ENCODE measurements at regions not wholly inside any gene's neighbourhood (a gene's known extent, or its start where the extent isn't known, plus 50 kb on each side); places are given as distances from the start of the nearest gene placed in this dataset.

DNA sequence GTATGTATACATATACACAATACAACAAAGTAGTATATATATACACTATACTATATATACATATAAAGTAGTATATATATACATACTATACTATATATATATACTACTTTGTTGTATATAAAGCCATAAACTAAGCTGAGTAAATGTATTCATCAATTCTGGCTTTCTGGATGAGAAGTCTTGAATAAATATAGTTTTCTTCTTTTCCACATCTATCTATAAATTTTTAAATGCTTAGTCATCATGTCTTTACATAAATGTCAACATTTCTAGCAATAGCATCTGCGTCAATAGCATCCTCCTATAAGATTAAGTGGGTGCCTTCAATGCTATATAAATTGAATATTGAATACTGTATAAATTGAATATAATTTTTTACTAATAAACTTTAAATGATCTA is 63.1 kb upstream of the COX7C start:
- intact Hi-C loops (cut with micrococcal nuclease; ENCODE audit: unreplicated experiment), result no loop called here
- H3K36me3 ChIP-seq (ENCODE audit: insufficient read depth, low read length, poor library complexity, severe bottlenecking), result no peaks in the 10 kb centered on the region
- H3K27me3 ChIP-seq (replicated peaks; ENCODE audit: insufficient read depth, low read depth, low read length, poor library complexity), result no peaks in the 10 kb centered on the region
- H3K4me3 ChIP-seq (ENCODE audit: low read depth, low read length, poor library complexity, severe bottlenecking), result no peak overlapping the region
- no peak for TF ChIP-seq EZH2 (IDR thresholded peaks at IDR 0.05; ENCODE audit: borderline replicate concordance, low read depth, low read length, poor library complexity, severe bottlenecking)
- TF ChIP-seq, protein P1, sequence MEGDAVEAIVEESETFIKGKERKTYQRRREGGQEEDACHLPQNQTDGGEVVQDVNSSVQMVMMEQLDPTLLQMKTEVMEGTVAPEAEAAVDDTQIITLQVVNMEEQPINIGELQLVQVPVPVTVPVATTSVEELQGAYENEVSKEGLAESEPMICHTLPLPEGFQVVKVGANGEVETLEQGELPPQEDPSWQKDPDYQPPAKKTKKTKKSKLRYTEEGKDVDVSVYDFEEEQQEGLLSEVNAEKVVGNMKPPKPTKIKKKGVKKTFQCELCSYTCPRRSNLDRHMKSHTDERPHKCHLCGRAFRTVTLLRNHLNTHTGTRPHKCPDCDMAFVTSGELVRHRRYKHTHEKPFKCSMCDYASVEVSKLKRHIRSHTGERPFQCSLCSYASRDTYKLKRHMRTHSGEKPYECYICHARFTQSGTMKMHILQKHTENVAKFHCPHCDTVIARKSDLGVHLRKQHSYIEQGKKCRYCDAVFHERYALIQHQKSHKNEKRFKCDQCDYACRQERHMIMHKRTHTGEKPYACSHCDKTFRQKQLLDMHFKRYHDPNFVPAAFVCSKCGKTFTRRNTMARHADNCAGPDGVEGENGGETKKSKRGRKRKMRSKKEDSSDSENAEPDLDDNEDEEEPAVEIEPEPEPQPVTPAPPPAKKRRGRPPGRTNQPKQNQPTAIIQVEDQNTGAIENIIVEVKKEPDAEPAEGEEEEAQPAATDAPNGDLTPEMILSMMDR (conservative IDR thresholded peaks at IDR 0.05; ENCODE audit: low read depth, low read length), result no peak
- BruUV-seq (replicated peaks), result no TSS peak
- DNase-seq (ENCODE audit: low spot score), result no peak
- ChIA-PET CTCF (no interaction called here), POLR2A (ENCODE audit: low non-redundant PET) (no interaction called here)
- peaks cover 7% of the 10 kb centered on the region for H3K9me3 ChIP-seq (ENCODE audit: low read depth, low read length, poor library complexity, severe bottlenecking)
- H3K4me1 ChIP-seq (ENCODE audit: insufficient read depth, low read length, poor library complexity, severe bottlenecking), result no peaks in the 10 kb centered on the region
- no peak overlapping the region for H3K27ac ChIP-seq (ENCODE audit: low read depth, low read length, poor library complexity, severe bottlenecking)

GRCh38 chr5:86557920-86558319 is 59.8 kb upstream of the COX7C start:
- intact Hi-C loops (cut with micrococcal nuclease; ENCODE audit: unreplicated experiment), result no loop called here
- POLR2A ChIA-PET (ENCODE audit: low non-redundant PET), result no interaction called here

DNA sequence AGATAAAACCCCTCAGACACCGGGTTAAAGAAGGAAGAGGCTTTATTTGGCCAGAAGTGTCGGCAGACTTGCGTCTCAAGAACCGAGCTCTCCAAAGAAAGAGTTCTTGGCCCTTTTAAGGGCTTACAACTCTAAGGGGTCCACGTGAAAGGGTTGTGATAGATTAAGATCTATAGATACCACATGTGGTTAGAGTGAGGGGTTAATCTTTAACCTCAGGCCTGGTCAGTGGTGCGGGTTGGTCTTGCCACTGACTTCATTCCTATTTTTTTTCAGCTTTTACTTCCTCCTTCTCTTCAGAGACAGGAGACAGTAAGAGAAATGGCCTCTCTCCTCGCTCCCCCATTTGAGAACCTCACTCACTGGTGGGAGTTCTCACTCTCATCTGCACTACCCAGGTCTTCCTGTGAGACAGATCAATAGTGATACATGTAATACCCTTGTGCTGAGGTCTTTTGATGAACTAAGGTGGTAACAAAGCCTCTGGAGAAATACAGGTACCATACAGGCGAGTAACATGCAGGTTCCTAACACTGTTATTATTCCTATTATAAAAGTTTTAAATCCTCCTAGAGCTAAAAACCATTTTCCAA is 52.4 kb upstream of the COX7C start:
- no peaks in the 10 kb centered on the region for H3K27me3 ChIP-seq (replicated peaks; ENCODE audit: insufficient read depth, low read depth, low read length, poor library complexity)
- no peaks in the 10 kb centered on the region for H3K9me3 ChIP-seq (ENCODE audit: low read depth, low read length, poor library complexity, severe bottlenecking)
- BruUV-seq (replicated peaks), result no TSS peak
- CTCF ChIA-PET, result no interaction called here
- no peak for DNase-seq (ENCODE audit: low spot score)
- intact Hi-C loops (cut with micrococcal nuclease; ENCODE audit: unreplicated experiment), result no loop called here
- no peaks in the 10 kb centered on the region for H3K4me1 ChIP-seq (ENCODE audit: insufficient read depth, low read length, poor library complexity, severe bottlenecking)
- H3K36me3 ChIP-seq (ENCODE audit: insufficient read depth, low read length, poor library complexity, severe bottlenecking), result no peaks in the 10 kb centered on the region
- H3K4me3 ChIP-seq (ENCODE audit: low read depth, low read length, poor library complexity, severe bottlenecking), result no peak overlapping the region
- POLR2A ChIA-PET (ENCODE audit: low non-redundant PET), result no interaction called here
- TF ChIP-seq, protein P1 (conservative IDR thresholded peaks at IDR 0.05; ENCODE audit: low read depth, low read length), result no peak
- TF ChIP-seq EZH2 (IDR thresholded peaks at IDR 0.05; ENCODE audit: borderline replicate concordance, low read depth, low read length, poor library complexity, severe bottlenecking), result no peak
- no peak overlapping the region for H3K27ac ChIP-seq (ENCODE audit: low read depth, low read length, poor library complexity, severe bottlenecking)

More at GRCh38 chr5:86557920-86558319, 59.8 kb upstream of the COX7C start:
- CTCF ChIA-PET, result no interaction called here
- no peaks in the 10 kb centered on the region for H3K4me1 ChIP-seq (ENCODE audit: insufficient read depth, low read length, poor library complexity, severe bottlenecking)
- no peak for DNase-seq (ENCODE audit: low spot score)
- H3K27me3 ChIP-seq (replicated peaks; ENCODE audit: insufficient read depth, low read depth, low read length, poor library complexity), result no peaks in the 10 kb centered on the region
- H3K9me3 ChIP-seq (ENCODE audit: low read depth, low read length, poor library complexity, severe bottlenecking), result peaks cover 7% of the 10 kb centered on the region
- no peak overlapping the region for H3K4me3 ChIP-seq (ENCODE audit: low read depth, low read length, poor library complexity, severe bottlenecking)
- TF ChIP-seq, protein P1 (conservative IDR thresholded peaks at IDR 0.05; ENCODE audit: low read depth, low read length), result no peak
- TF ChIP-seq EZH2 (IDR thresholded peaks at IDR 0.05; ENCODE audit: borderline replicate concordance, low read depth, low read length, poor library complexity, severe bottlenecking), result no peak
- no peaks in the 10 kb centered on the region for H3K36me3 ChIP-seq (ENCODE audit: insufficient read depth, low read length, poor library complexity, severe bottlenecking)
- BruUV-seq (replicated peaks), result no TSS peak
- no peak overlapping the region for H3K27ac ChIP-seq (ENCODE audit: low read depth, low read length, poor library complexity, severe bottlenecking)

Measured in A673 (cell line).